CD4-positive, alpha-beta T cell treated with Interleukin-15 for 1 hour (primary cell): ENCODE measurements at regions not wholly inside any gene's neighbourhood (a gene's known extent, or its start where the extent isn't known, plus 50 kb on each side); places are given as distances from the start of the nearest gene placed in this dataset.

Source experiments
- DNase-seq: peaks from one replicate; pipeline ENCODE4 v3.0.0-alpha.2; 2020

DNA sequence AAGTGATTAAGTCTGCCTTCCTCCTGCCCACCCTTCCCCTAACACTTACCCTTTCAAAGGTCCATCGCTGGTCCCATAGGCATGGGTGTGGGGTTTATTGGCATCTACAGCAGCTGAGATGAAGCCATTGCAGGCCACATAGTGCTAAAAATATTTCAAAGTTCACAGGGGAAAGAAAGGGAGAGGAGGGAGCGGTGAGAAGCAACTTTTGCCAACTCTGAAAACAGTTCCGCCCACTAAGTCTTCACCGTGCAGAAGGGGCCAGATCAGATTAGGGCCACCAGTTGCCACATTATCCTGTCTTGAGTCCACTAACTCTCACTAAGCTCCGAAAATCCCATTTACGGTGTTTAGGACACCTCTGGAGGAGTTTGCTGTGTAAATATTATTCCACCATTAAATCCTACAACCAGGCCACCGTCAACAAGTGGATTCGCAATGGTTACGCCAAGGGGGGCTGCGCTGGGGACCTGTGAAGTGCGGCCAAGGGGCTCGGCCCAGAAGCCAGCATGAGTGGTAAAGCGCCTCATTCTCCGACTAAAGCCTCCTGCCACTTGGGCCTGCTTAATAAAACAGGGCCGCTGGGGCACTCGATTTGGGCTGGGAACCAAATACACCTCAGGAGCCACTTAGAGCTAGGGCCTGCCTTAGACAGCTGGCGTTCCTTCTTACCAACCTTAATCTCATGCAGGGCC is 534.9 kb downstream of the MIAT start:
- no peak for DNase-seq

DNA sequence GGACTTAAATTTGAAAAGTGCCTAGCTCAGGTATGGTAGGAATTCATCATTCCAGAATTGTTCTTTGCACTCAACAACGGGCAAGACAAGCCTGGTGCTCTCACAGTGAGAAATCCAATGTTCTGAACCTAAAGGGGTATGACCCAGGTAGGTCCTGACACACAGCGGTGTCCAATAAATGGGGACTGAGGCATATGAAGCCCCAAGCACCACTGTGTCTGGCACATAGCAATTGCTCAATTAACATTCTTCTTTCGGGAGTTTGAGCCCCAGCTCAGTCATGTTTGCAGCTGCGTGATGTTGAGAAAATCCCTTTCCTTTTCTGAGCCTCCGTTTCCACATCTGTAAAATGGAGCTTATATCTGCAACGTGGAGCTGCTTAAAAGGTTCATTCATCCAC is 535.8 kb downstream of the MIAT start:
- no peak for DNase-seq

DNA sequence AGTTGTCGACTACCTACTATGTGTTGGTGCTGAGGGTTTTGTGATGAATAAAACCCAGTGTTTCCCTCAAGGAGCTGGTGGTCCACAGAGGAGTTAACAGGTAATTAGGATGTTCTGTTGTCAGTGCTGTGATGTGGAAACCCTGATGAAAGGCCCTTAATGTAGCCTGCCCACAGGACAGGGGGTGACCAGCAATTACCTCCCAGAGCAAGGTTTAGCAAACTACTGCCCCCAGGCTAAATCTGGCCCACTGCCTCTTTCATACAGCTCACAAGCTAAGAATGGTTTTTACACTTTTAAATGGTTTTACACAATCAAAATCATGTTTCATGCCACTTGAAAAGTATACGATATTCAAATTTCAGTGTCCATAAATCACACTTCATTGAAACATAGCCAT is 536.2 kb downstream of the MIAT start:
- no peak for DNase-seq

DNA sequence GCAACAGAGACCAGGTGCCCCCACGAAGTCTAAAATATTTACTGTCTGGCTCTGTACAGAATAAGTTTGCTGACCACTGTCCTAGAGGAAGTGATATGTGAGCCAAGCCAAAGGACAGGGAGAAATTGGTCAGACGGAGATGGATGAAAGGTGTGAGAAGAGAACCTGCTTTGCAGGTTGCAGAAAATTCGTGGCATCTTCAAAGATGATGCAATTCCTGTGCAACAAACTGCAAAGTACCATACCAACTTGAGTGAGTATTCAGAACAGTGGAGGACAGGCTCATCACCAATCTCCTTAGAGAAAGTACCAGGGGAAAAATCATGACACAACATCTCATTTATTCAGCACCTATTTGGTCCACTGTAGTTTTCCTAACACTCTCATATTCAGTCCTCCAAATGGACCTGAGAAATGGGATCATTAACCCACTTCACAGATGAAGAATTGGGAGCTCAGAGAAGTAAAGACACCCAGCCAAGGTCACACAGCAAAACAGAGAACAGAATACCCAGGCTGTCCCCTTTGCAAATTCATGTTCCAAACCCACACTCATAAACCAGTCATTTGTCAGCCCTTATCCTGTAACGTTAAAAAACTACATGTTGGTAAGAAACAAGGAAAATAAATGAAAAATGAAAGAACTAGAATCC is 536.8 kb downstream of the MIAT start:
- DNase-seq = no peak

DNA sequence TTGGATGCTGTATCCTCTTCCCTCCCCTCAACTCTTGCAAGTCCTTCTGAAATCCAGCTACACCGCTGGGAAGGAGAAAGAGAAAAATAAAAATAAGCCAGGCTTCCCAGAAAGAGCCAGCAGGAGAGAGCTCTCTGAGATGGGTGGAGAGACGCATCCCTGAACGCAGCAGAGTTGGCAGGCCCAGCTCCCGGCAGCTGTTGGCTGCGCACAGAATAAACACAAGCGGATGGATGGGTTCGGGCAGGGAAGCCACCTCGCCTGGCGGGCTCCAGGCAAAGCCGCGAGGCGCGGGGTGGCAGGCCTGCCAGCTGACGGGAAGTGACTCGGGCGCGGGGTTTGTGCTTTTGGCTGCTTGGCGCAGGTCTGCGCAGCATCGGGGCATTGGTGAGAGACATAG is 537.7 kb downstream of the MIAT start:
- no peak for DNase-seq

DNA sequence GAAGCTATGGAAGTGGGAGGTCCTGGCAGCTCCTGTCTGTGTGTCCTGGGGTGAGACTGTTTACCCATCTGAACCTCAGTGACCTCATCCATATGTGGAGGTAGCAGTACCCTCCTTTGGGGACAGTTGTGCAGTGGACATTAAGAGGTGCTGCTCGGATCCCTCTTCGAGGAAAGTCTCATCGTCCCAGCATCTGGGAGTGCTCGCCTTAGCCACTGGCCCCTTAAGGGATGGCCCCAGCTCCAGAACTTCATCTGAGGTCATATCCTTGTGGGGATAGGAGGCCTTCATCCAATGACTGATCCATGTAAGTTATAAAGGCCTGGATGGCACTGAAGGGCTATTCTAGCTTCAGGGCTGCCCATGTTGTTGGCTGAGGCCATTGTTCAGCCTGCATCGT is 538.1 kb downstream of the MIAT start:
- DNase-seq = no peak

DNA sequence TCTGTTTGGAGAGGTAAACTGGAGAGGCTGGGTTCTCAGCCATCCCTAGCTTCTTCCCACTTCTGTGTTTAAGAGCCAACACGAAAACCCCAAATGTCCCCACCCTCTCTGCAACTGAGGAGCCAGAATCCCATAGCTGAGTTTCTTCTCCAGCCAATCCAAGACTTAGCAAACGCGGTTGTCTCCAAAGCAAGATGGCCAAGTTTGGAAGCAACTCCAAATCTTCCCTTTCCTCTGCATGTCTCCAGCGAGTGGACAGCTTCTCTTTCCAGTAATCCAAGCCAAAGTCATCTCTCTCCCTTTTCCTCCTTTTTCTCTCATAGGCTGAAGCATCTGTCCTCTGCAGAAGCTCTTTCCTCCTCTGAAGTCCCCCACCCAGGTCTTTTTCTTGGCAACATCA is 539.2 kb downstream of the MIAT start:
- no peak for DNase-seq

DNA sequence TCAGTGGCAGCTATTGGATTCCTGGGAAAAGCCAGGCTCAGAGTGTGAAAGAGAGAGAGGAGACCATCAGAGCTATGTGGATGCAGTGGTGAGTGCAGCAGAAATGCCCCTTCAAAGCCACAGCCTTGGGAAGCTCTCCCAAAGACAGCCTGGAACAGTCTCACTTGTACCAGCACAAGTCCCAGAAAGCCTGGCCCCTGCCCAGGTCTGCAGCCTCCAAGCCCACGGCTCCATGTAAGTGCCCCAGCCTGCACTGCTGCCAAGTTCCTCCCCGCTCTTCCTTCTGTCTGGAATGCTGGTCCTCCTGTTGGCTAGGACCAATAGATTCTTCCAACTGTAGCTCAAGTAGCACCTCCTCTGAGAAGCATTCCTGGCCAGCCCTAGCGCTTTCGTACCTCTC is 539.7 kb downstream of the MIAT start:
- DNase-seq = no peak

DNA sequence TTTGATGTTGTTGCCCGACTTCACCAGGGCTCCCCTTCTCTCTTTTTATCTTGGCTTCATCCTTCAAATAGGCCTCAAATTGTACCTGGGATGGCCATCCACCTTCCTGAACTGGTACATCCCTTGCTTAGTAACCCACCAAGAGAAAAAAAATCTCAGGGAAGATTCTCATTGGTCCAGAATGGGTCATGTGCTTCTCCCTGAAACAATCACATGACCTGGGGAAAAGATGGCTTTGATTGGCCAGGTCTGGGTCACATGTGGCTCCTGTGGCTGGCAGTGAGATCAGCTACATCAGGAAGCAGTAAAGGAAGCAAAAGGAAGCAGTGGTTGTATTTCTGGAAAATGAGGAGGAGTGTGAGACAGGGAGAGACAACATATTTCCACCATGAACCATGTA is 540.2 kb downstream of the MIAT start:
- no peak for DNase-seq

DNA sequence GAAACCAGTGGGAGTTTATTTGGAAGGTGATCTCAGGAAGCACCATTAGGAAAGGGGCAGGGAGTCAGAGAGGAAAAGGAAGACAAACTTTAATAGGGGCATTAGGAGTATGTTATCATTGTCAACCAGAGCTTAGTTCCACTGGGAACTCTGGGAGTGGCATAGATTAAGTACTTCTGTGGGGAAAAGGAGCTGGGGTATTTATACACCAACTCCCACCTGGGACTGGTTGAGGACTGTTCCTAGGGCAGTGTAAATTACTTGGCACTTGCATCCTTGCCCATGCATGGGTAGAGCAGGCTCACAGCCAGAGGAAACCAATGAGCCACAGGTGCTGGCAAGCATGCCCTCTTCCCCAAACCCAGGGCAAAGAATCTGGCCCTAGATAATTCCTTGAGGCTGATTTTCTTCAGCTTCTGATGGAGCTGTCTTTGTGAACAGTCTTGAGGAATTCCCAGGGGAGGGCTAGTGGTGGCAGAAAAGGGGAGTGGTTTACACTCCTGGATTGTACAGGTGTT is 541.2 kb downstream of the MIAT start:
- DNase-seq = no peak

DNA sequence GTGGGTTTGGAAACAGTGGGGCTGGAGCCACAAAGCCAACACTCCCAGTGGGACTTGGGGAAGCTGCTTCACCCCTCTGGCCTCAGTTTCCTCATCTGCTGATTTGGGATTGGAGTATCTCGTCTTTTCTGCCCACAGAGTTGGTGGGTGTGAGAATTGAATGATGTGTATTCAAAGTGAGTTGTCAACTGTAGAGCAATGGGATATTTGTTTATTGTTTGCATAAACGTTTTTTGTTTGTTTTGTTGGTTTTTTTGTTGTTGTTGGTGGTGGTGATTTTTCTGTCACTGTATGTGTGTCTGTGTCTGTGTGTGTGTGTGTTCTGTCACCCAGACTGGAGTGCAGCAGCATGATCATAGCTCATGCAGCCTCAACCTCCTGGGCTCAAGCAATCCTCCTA is 542.0 kb downstream of the MIAT start:
- no peak for DNase-seq

DNA sequence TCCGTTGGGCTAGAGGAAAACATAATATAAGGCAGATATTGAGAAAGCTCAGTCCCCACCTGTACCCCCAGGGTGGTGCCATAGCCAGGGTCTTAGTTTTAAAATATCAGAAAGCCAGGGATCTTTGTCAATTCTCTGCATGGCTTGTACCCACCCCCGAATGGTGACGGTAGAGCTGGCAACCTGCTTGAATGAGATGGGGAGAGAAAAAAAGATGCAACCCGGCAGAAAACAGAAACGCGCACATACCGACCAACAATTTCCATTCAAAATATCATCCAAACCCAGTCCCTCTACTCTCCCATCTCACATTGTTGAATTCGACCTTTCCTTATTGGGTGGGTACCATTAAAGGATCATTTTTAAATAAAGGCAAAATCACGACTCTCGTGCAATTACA is 543.9 kb downstream of the MIAT start:
- DNase-seq = no peak

DNA sequence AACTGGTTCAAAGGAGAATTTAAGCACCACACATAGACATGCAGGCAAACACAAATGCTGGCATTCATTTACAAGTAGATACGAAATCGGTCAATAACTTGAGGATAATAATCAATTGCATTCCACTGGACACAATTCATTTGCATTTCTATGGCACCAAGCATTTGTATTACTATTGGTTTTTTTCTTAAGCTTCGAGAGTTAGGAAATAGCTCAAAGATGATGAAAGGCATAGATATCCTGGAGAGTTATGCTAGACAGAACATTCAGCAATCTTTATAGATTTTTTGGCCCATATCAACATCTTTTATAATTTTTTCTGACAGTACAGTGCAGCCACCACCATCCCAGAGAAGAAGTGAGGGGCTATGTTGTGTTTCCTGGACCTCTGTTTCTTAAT is 544.4 kb downstream of the MIAT start:
- DNase-seq = no peak

DNA sequence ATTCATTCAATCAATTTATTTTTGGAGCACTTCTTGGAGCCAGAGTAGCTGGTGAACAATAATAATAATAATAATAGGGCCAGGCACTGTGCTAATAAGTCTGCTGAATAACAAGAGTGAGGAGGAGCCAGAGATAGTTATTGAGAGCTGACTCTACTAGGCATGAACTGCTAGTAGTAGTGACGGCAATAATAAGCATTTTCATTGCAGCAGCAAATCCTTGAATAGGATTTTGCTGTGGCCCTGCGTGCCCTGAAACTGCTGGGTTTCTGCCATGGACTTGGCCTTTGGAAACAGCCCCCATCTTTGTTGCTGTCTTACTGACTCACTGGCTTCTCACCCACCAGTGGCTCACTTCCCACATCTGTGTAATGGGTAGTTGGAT is 545.9 kb downstream of the MIAT start:
- DNase-seq = no peak

DNA sequence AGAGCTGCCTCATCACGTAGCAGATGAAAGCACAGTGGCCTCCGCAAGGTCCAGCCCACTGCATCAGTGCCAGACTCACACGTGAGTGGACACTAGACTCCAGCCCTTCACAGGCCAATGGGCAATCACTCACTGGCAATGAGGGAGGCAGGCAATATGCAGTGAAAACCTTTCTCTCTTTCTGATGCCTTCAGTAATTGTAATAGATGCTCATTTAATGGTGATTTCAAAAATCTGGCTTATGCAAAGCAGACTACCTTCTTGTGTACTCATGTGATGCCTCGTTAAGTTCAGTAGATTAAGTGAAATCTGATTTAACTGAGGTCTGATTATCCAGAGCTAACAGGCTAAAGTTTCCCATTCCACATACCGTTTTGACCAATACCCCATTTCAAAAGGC is 546.9 kb downstream of the MIAT start:
- no peak for DNase-seq

DNA sequence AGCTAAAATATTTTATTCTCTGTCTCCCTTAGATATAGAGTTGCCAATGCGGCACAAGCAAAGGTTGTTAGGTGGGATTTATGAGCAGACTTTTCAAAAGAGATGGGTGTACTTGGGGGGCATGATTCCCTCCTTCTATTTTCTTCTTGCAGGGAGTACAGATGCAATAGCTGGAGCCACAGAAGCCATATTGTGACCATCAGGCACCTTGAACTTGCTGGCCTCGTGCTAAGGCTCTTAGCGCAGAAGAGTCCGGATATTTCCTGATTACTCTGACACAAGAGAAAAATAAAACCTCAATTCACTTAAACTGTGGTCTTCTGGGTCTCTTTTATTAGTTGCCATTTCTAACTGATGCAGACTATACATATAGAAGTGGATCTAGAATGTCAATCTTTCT is 547.4 kb downstream of the MIAT start:
- no peak for DNase-seq

DNA sequence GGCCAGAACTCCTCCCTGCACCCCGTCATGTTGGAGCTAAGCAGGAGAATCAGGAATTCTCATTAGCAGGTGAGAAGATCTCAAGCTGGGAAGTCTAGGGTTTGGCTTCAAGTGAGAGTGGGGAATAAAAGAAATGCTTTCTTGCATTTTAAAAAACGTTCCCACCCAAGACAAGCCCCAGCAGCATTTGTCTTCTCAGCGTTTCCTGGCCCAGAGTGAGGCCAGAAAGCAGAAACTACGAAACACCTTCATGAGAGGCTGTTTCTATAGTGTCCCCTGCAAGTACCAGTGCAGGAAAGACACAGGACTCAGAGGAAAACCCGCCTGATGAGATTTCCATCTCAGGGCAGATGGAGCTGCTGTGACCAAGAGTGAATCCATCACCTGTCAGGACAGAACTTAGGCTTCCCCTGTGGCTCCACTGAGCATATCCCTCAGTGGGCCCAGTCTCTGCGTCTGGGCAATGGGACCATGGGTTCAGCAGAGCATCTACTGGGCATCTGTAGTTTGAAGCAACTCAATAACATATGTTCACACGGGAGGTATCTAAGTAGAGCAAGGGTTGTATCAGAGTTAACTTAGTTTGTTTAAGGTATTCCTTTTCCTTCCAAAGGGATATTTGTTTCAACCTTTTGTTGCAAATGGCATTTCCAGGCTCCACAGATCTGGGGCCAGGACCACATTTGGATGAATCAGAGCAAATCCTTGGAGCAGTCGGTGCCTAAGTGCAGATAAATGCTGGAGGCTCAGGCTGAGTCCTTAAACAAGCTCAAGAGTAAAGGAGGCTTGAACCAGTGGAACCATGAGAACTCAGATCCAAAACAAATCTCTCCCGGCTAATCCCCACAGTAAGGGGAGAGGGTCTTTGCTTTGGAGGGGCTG is 548.3 kb downstream of the MIAT start:
- DNase-seq = no peak

DNA sequence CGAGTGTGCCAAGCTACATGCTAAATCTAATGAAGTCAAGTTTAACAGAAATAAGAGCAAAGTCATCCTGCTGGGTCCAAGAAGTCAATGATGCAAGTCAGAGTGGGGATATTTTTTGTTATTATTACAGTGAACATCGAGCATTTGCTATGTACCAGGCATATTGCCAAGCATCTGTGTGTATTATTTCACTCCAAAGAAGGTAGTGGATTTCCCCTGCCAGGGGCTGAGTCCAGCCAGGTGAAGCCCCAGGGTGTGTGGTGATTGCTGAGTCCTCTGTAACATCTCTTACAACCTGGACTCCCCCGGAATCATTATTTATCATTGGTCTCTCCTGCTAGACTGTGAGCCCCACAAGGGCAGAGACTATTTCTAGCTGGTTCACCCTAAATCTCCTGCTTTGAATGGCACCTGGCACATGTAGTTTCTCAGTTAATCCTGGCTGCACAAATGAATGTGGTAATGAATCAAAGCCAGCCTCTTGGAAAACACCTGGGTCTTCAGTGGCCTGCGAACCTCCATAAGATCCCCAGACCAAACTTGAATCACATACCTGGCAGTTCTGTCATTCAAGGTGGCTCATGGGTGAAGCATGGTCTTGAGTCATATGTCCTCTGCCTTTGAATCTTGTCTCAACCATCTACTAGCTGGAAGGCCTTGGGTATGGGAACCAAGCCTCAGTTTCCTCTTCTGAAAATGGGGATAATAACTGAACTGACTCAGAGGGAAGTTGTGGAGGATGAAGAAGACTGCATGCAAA is 549.2 kb downstream of the MIAT start:
- no peak for DNase-seq

DNA sequence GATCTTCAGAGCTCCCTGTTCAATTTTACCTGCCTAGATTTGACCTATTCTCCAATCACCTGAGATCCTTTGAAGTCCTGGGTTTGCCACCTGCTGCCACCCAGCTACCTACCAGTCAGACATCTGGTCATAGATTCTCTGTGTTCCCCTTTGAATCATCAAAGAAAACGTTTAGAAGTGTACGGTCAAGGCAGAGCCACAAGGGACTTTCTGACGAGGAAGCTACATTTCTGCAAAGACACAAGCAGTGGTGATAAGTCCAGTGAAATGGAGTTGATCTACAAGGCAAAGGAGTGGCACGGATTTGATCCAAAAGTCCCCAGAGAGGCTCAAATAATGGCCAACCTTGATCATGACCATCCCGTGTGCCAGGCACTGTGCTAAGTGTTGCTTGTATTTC is 549.9 kb downstream of the MIAT start:
- DNase-seq = no peak

DNA sequence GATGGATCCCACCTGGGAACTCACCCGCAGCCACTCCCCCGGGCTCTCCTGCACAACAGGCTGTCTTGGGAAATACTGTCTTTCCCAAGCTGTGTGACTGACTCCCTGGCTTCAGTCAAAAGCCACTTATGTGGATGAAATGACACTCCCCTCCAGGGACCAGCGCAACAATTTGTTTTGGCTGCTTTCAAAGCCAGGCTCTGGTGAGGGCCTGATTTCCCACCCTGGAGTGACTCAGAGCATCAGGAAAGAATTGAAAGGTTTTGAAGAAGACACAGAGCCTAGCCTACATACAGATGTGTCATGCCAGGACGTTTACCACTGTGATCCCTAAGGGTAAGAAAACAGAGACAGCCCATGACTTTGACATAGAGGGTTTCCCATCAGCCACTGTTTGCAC is 550.5 kb downstream of the MIAT start:
- DNase-seq = no peak

DNA sequence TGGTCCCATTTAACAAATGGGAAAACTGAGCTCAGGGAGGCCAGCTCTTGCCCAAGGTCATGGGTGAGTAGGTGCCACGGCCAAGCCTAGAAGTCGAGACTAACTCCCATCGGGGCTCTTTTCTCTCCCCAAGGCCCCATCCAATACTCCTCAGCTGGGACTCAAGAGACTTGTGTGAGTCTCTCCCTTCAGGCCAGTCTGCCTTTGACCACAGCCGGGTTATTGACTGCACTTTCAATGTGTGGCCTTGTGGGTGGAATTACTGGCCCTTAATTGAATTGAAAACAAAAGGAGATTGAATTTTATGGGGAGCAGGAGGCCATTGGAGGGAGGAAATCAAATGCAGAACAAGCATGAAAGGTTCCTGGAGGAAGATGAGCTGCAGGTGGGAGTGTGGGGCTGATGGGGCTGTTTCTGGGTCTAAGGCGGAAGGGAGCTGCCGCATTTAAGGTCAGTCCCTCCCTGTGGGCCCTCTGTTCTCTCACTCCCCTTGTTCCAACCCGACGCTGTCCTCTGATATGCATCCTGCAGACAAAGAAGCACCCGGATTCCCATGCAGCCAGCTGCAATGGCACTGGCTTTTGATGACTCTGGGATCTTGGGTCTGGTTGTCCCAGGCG is 552.8 kb downstream of the MIAT start:
- DNase-seq = no peak

DNA sequence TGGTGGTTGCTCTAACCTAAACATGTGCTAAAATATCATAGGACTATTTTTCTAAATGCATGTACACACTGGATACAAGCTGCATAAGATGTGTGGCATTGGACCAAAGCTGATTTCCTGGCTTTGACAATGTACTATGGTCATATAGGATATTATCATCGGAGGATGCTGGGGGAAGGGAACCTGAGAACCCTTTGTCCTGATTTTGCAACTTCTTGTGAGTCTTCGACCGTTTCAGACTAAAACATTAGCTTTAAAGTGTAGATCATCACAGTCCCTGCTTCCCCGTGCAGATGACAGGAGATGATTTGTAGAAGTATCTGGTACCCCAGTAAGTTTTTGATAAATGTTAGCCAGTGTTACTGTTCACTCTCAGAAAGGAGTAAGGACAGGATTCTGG is 554.7 kb downstream of the MIAT start:
- DNase-seq = no peak
